Aorta (tissue), 5 donors: ENCODE measurements at regions not wholly inside any gene's neighbourhood (a gene's known extent, or its start where the extent isn't known, plus 50 kb on each side); places are given as distances from the start of the nearest gene placed in this dataset.
A peak's percentile ranks its signal among the peaks of the same experiment; 100 is the strongest.
"Not testable (repeated sequence)": the region's sequence is repeated elsewhere in the genome, so short reads cannot be mapped to it uniquely, and the experiment has no call there.

Source experiments
- ATAC-seq: fragments of 200-7000 bp; cut with Tn5 transposase; one replicate; pipeline ENCODE4 v1.9.1; 2022; ENCODE audit warnings: moderate library complexity; ENCODE audit not compliant: low FRiP score
- DNase-seq, 2 donors: peaks; one replicate each; pipeline ENCODE4 v3.0.0-alpha.2; 2020
- H3K27ac ChIP-seq, 2 donors: one replicate each; pipeline ENCODE4 v1.5.1; 2013; ENCODE audit warnings: low read length in 2 of 2, mild to moderate bottlenecking in 2 of 2, moderate library complexity in 2 of 2, control low read depth in 1 of 2, inconsistent platforms in 1 of 2, low read depth in 1 of 2
- H3K27me3 ChIP-seq, 2 donors: one replicate each; pipeline ENCODE4 v1.6.1; 2013; ENCODE audit warnings: control low read depth in 1 of 2, low read length in 1 of 2, mild to moderate bottlenecking in 1 of 2, moderate library complexity in 1 of 2; ENCODE audit not compliant: insufficient read depth in 2 of 2, control insufficient read depth in 1 of 2
- H3K36me3 ChIP-seq, 2 donors: one replicate each; pipeline ENCODE4 v1.6.1; 2013; ENCODE audit warnings: control low read depth in 1 of 2, low read length in 1 of 2, mild to moderate bottlenecking in 1 of 2; ENCODE audit not compliant: insufficient read depth in 2 of 2, control insufficient read depth in 1 of 2
- H3K4me1 ChIP-seq, 2 donors: one replicate each; pipeline ENCODE4 v1.6.1; 2013; ENCODE audit warnings: low read length in 2 of 2, control low read depth in 1 of 2, mild to moderate bottlenecking in 1 of 2, moderate library complexity in 1 of 2; ENCODE audit not compliant: insufficient read depth in 2 of 2, control insufficient read depth in 1 of 2
- H3K4me3 ChIP-seq, 2 donors: one replicate each; pipeline ENCODE4 v1.5.1; 2013; ENCODE audit warnings: low read length in 2 of 2, control low read depth in 1 of 2, mild to moderate bottlenecking in 1 of 2
- H3K9me3 ChIP-seq: one replicate; pipeline ENCODE4 v1.6.1; 2013; ENCODE audit warnings: mild to moderate bottlenecking, low read length; ENCODE audit not compliant: control insufficient read depth
- whole genome bisulfite sequencing, 2 donors: extraction: QIAGEN DNeasy Blood & Tissue Kit; methylation state at CpG; one replicate each; pipeline ENCODE4 v1.1.7; 2013; 5-methylcytosine and 5-hydroxymethylcytosine counted together
- intact Hi-C, 2 donors: fragments of 100-400 bp; cut with DNase I; formaldehyde crosslinking; loops; one replicate each; pipeline versions ENCODE4 v1.14.2 to v1.15.0; 2022
- donor health status: healthy with polysubstance abuse.
- donor health status: Bipolar disorder and iron deficiency.
- donor health status: DM: no; HTN: no; CAD: no.
- donor health status: DM: no; HTN: no; CAD: no.
- donor health status: DM: yes; HTN: yes; CAD: no.

DNA sequence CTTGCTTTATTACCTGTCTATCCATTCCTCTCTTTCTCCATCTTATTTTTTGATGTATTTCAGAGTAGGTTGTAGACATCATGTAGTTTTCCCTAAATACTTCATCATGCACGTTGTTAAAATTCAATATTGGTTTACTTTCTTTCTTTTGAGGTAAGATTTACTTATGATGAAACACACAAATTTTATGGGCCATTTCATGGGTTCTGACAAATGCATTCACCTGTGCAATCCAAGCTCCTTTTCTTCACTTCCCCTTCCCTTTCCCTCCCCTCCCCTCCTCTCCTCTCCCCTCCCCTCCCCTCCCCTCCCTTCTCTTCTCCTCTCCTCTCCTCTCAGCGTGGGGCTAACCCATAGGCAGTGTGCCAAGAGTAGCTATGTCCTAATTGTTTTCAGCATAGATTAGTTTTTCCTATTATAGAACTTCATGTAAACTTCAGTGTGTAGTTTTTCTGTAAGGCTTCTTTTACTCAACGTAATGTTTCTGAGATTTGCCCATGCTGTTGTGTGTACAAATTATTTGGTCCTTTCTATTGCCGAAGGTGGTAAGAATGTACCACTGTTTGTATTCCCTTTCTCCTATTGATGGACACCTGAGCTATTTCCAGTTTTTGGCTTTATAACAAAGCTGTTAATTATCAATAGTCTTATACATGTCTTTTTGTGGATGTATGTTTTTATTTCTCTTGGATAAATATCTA lies 92.9 kb upstream of the CLINT1 start:
- H3K4me3 ChIP-seq = no peak overlapping the region
- no peak for ATAC-seq
- 62 to 74% methylated on average over 4 of the region's 4 CpGs for WGBS, 2 donors
- DNase-seq = no peak
- H3K36me3 ChIP-seq = no peaks in the 10 kb centered on the region
- H3K9me3 ChIP-seq = no peaks in the 10 kb centered on the region
- H3K27ac ChIP-seq = no peak overlapping the region
- intact Hi-C loops = no loop called here
- peaks cover 0 to 3% of the 10 kb centered on the region in 2 donors for H3K4me1 ChIP-seq
- H3K27me3 ChIP-seq = no peaks in the 10 kb centered on the region

DNA sequence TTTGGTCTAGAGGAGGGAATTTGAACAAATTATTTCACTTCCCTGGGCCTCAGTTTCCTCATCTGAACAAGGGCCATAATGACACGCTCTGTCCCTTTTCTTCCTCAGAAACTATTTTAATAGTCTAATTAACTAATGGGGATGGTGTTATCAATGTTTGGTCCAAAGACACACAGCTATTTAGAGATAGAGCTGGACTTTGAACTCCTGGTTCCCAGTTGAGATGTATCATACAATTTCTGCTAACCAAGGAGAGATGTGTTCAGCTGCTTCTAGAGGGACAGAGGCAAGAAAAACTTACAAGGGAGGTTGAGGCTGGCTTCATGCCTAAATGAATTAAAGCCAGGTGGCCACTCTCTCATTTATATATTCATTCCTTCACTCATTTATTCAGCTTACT lies 90.6 kb upstream of the CLINT1 start:
- DNase-seq = no peak
- intact Hi-C loops = loop anchor here in 1 of 2 donors (10.0 kb wide), 1 partner anchor 95 kb away; the partner anchor contains the start of gene CLINT1
- Histone ChIP-seq H3K27ac (no peak overlapping the region), H3K9me3 (no peaks in the 10 kb centered on the region), H3K27me3 (no peaks in the 10 kb centered on the region), H3K4me3 (no peak overlapping the region), H3K4me1 (peaks cover 0 to 3% of the 10 kb centered on the region in 2 donors), H3K36me3 (no peaks in the 10 kb centered on the region)
- no peak for ATAC-seq
- 98 to 100% methylated on average over 1 of the region's 1 CpG for WGBS, 2 donors

DNA sequence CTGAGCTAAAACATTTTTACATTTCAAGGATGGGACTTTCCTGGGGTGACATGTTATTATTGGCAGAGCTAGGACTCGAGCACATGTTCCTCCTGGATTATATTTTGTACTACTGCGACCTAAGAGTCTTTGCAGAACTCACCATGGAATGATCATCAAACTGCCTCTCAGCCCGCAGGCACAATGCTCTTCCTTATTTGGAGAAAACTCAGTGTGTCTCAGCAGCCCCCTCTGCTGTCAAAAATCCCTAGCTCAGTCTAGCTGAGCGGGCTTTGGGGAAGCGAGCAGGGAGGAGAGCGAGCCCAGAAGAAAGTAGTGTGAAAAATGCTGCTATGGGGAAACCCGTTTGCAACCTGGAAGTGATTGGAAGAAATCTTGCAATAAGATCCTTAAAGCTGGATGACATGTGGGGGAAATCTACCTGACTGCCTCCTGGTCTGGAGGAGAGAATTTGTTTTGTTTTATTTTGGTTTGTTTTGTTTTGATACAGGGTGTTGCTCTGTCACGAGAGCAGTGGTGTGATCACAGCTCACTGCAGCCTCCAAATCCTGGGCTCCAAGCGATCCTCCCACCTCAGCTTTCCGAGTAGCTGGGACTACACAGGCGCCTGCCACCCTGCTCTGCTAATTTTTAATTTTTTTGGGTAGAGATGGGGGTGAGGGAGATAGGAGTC lies 89.9 kb upstream of the CLINT1 start:
- intact Hi-C loops = loop anchor here in 1 of 2 donors (10.0 kb wide), 1 partner anchor 94 kb away; the partner anchor contains the start of gene CLINT1
- H3K4me3 ChIP-seq = no peak overlapping the region
- WGBS, 2 donors = 22 to 23% methylated on average over 11 of the region's 11 CpGs
- no peaks in the 10 kb centered on the region for H3K9me3 ChIP-seq
- peaks cover 0 to 3% of the 10 kb centered on the region in 2 donors for H3K4me1 ChIP-seq
- no peaks in the 10 kb centered on the region for H3K27me3 ChIP-seq
- DNase-seq (peak; percentile 91 to 92), ATAC-seq (peak; percentile 96)
- H3K27ac ChIP-seq = peak overlapping the region in 1 of 2 donors; percentile 27
- H3K36me3 ChIP-seq = no peaks in the 10 kb centered on the region

DNA sequence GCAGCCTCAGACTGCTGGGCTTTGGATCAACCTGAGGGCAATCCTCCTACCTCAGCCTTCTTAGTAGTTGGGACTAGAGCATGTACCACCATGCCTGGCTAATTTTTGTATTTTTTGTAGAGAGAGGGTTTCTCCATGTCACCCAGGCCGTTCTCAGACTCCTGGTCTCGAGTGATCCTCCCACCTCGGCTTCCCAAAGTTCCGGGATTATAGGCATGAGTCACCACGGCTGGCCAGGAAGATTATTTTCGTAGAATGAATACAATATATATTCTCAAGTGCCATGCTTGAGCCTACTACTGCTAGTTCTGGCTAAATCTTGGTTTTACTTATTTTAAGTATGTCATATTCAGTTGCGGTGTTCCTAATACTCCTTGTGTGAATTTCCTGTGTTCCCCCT lies 88.2 kb upstream of the CLINT1 start:
- no peak for ATAC-seq
- no peak for DNase-seq
- Histone ChIP-seq H3K36me3 (no peaks in the 10 kb centered on the region), H3K4me3 (no peak overlapping the region), H3K27me3 (no peaks in the 10 kb centered on the region), H3K4me1 (peaks cover 0 to 3% of the 10 kb centered on the region in 2 donors), H3K27ac (no peak overlapping the region), H3K9me3 (no peaks in the 10 kb centered on the region)
- intact Hi-C loops = loop anchor here in 1 of 2 donors (10.0 kb wide), 1 partner anchor 92 kb away; the partner anchor contains the start of gene CLINT1
- 79 to 84% methylated on average over 7 of the region's 7 CpGs for WGBS, 2 donors

DNA sequence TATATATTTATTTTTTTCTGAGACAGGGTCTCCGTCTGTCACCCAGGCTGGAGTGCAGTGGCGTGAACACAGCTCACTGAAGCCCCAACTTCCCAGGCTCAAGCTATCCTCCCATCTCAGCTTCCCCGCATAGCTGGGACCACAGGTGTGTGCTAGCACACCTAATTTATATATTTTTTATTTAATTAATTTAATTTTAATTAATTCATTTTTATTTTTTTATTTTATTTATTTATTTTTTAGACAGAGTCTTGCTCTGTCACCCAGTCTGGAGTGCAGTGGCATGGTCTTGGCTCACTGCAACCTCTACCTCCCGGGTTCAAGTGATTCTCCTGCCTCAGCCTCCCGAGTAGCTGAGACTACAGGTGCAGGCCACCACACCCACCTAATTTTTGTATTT lies 86.9 kb upstream of the CLINT1 start:
- intact Hi-C loops = loop anchor here in 1 of 2 donors (10.0 kb wide), 1 partner anchor 91 kb away; the partner anchor contains the start of gene CLINT1
- H3K27ac ChIP-seq, H3K4me1 ChIP-seq, DNase-seq, H3K4me3 ChIP-seq, ATAC-seq, H3K36me3 ChIP-seq, H3K9me3 ChIP-seq, H3K27me3 ChIP-seq: not testable (repeated sequence)
- WGBS, 2 donors = 89 to 98% methylated on average over 5 of the region's 5 CpGs

DNA sequence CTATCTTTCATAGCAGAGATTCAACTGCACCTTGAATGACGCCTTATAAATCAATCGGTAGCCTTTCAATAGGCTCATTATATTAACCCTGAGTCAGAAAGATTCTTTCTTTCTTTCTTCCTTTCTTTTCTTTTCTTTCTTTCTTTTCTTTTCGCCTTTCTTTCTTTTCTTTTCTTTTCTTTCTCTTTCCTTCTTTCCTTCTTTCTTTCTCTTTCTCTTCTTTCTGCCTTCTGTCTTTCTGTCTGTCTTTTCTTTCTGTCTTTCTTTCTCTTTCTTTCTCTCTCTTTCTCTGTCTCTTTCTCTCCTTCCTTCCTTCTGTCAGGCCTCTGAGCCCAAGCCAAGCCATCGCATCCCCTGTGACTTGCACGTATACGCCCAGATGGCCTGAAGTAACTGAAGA lies 86.0 kb upstream of the CLINT1 start:
- Histone ChIP-seq H3K4me1 (peaks cover 0 to 3% of the 10 kb centered on the region in 2 donors), H3K36me3 (no peaks in the 10 kb centered on the region), H3K27ac (no peak overlapping the region), H3K4me3 (no peak overlapping the region), H3K27me3 (no peaks in the 10 kb centered on the region), H3K9me3 (no peaks in the 10 kb centered on the region)
- intact Hi-C loops = loop anchor here in 1 of 2 donors (10.0 kb wide), 1 partner anchor 90 kb away; the partner anchor contains the start of gene CLINT1
- WGBS, 2 donors = 92 to 94% methylated on average over 6 of the region's 6 CpGs
- no peak for ATAC-seq
- DNase-seq = no peak

DNA sequence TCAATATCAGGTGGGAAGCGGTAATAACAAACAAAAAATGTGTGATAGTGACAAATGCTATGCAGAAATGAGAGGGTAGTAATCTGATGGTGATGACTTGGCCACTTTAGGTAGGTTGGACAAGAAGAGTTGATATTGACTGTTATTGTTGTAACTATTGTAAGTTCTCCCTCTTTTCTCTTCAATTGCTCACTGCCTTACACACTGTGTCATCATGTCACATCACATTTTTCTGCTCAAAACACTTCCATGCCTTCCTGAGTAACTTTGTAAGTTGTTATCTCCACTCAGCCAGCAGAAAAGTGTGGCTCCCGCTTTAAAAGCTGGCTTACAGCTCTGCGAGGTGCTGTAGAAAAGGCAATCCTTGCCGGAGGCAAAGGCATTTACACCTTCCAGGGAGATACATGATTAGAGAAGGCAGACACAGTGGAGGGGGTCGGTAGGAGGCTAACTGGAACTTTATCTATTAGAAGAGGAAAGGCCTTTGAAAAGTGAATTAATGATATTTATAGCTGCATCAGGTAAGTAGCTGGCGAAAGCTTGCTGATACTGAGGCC lies 85.2 kb upstream of the CLINT1 start:
- Histone ChIP-seq H3K27ac (no peak overlapping the region), H3K4me3 (no peak overlapping the region), H3K9me3 (no peaks in the 10 kb centered on the region), H3K4me1 (peaks cover 0 to 3% of the 10 kb centered on the region in 2 donors), H3K36me3 (no peaks in the 10 kb centered on the region), H3K27me3 (no peaks in the 10 kb centered on the region)
- WGBS, 2 donors = 74 to 83% methylated on average over 6 of the region's 6 CpGs
- no peak for DNase-seq
- intact Hi-C loops = loop anchor here in 1 of 2 donors (10.0 kb wide), 1 partner anchor 89 kb away; the partner anchor contains the start of gene CLINT1
- ATAC-seq = no peak

DNA sequence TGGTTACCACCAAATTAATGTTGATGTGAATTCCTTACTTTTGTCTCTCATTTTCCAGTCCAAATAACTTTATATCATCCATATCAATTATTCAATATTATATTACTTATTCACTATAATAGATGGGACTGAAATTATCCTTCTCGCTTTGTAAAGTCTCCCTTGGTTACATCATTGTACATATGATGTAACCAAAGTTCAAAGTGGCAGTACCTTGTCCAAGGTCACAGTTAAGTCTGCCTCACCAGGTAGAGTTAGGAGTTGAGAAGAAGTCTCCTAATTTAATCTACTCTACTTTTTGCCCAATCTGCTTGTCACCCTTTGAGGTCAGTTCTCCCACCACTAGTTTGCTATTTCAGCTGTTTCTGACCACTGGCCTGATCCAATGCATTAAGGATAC lies 83.7 kb upstream of the CLINT1 start:
- intact Hi-C loops = loop anchor here in 1 of 2 donors (10.0 kb wide), 1 partner anchor 88 kb away; the partner anchor contains the start of gene CLINT1
- no peak for ATAC-seq

More for the DNA sequence above, 83.7 kb upstream of the CLINT1 start:
- no peaks in the 10 kb centered on the region for H3K36me3 ChIP-seq
- H3K9me3 ChIP-seq = no peaks in the 10 kb centered on the region
- H3K27me3 ChIP-seq = no peaks in the 10 kb centered on the region
- WGBS, 2 donors = 96 to 97% methylated on average over 1 of the region's 1 CpG
- no peaks in the 10 kb centered on the region for H3K4me1 ChIP-seq
- DNase-seq = no peak
- H3K27ac ChIP-seq = no peak overlapping the region
- H3K4me3 ChIP-seq = no peak overlapping the region
